Right atrium auricular region (tissue), 2 donors: ENCODE measurements at regions not wholly inside any gene's neighbourhood (a gene's known extent, or its start where the extent isn't known, plus 50 kb on each side); places are given as distances from the start of the nearest gene placed in this dataset.

ENCODE experiments used
- DNase-seq: peaks from one replicate; pipeline ENCODE4 v3.0.0-alpha.2; 2019; ENCODE audit warnings: low spot score
- H3K27ac ChIP-seq, 2 donors: fragments of 200-600 bp; sonication (generic); 1 replicate in 1 of 2; 2 replicates in 1 of 2; pipeline ENCODE4 v1.5.1; 2016 to 2019
- H3K27me3 ChIP-seq, 2 donors: fragments of 200-600 bp; sonication (generic); one replicate each; pipeline versions ENCODE4 v1.5.1 to v1.6.0; 2017 to 2019
- H3K36me3 ChIP-seq: fragments of 200-600 bp; sonication (generic); one replicate; pipeline ENCODE4 v1.5.1; 2016
- H3K4me1 ChIP-seq, 2 donors: fragments of 200-600 bp; sonication (generic); one replicate each; pipeline versions ENCODE4 v1.5.1 to v1.6.0; 2017 to 2019
- H3K4me3 ChIP-seq, 2 donors: fragments of 200-600 bp; sonication (generic); 1 replicate in 1 of 2; 2 replicates in 1 of 2; pipeline ENCODE4 v1.5.1; 2017 to 2019; ENCODE audit warnings: mild to moderate bottlenecking in 1 of 2, moderate library complexity in 1 of 2
- H3K9me3 ChIP-seq, 2 donors: fragments of 200-600 bp; sonication (generic); one replicate each; pipeline ENCODE4 v1.5.1; 2019
- CTCF ChIP-seq, 2 donors: fragments of 200-600 bp; sonication (generic); IDR thresholded peaks; one replicate each; pipeline ENCODE4 v1.5.1; 2019; ENCODE audit warnings: antibody characterized with exemption in 2 of 2

DNA sequence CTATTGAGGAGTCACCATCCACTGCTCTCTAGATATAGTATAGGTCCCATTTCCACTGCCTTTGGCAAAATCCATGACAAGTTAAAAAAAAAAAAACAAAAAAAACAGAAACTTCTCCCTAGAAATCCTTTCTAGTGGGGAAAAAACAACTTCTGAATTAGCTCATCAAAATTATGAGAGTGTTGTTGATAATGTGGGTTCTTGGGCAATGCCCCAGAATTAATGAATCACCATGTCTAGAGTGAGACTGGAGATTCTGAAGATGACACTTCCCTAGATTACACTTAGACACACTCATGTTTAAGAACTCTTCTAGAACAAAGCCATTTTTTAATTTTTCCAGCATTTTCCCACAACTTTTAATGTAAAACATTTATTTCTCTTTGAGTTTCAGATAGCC lies 728.0 kb upstream of the C9orf72 start:
- Histone ChIP-seq H3K4me3 (no peak overlapping the region), H3K9me3 (no peaks in the 10 kb centered on the region), H3K27me3 (no peaks in the 10 kb centered on the region), H3K36me3 (no peaks in the 10 kb centered on the region), H3K27ac (no peak overlapping the region), H3K4me1 (no peaks in the 10 kb centered on the region)
- no peak for DNase-seq
- TF ChIP-seq CTCF (IDR thresholded peaks at IDR 0.05) = no peak

DNA sequence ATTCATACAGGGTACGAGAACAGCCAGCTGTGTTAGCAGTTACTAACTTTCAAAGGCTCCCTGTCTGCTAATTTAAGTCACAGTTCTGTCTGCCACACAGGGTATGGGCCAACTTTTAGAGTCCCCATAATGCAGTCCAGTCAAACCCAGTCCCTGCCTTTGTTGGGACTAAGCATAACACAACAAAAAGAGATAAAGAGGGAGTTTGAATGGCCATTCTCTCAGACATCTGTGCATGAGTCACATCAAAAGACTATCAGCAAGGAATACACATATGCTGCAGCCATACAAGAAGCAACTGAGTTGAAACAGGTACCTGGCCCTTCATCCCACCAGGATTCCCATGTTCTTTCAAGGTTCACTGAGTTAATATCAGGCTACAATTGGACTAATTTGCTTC lies 744.5 kb upstream of the C9orf72 start:
- Histone ChIP-seq H3K27me3 (no peaks in the 10 kb centered on the region), H3K27ac (no peak overlapping the region), H3K4me1 (no peaks in the 10 kb centered on the region), H3K9me3 (no peaks in the 10 kb centered on the region), H3K36me3 (no peaks in the 10 kb centered on the region), H3K4me3 (no peak overlapping the region)
- no peak for DNase-seq
- TF ChIP-seq CTCF (IDR thresholded peaks at IDR 0.05) = no peak

DNA sequence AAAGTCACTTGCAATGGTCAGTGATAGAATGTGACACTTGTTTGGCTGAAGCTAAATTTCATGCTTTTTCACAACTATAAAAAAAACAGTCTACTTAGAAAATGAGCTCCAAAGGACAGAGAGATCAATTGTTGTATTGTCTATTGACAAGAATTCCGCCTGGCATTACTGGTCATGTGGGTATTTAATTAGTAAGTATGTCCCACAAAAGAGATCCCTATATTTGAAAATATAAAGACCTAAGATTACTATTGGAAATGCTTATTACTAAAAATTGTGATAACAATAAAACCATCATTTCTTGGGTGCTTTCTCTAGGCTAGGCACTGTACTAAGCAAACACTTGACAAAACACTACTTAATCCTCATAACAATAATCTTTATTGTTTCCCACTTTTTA lies 745.2 kb upstream of the C9orf72 start:
- H3K4me1 ChIP-seq = no peaks in the 10 kb centered on the region
- no peaks in the 10 kb centered on the region for H3K9me3 ChIP-seq
- no peaks in the 10 kb centered on the region for H3K36me3 ChIP-seq
- TF ChIP-seq CTCF (IDR thresholded peaks at IDR 0.05) = no peak
- H3K27ac ChIP-seq = no peak overlapping the region
- no peaks in the 10 kb centered on the region for H3K27me3 ChIP-seq
- H3K4me3 ChIP-seq = no peak overlapping the region
- no peak for DNase-seq

DNA sequence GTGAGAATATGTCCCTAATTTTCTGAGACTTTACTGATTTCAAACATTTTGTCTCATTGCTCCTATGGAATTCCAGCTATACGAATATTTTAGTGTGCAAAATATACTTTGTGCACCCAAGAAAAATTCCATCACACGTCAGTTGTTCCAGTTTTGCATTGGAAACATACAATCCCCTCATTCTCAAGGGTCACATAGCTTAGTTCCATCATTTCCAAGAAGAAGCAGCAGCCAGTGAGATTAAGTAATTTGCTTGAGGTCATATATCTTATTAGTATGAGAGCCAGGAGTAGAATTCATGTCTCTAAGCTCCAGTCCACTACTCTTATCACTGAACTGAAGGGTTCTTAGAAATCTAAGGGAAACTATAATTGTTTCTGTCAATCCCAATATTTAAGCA lies 746.7 kb upstream of the C9orf72 start:
- Histone ChIP-seq H3K27me3 (no peaks in the 10 kb centered on the region), H3K9me3 (no peaks in the 10 kb centered on the region), H3K27ac (no peak overlapping the region), H3K36me3 (no peaks in the 10 kb centered on the region), H3K4me1 (no peaks in the 10 kb centered on the region), H3K4me3 (no peak overlapping the region)
- DNase-seq = no peak
- TF ChIP-seq CTCF (IDR thresholded peaks at IDR 0.05) = no peak

DNA sequence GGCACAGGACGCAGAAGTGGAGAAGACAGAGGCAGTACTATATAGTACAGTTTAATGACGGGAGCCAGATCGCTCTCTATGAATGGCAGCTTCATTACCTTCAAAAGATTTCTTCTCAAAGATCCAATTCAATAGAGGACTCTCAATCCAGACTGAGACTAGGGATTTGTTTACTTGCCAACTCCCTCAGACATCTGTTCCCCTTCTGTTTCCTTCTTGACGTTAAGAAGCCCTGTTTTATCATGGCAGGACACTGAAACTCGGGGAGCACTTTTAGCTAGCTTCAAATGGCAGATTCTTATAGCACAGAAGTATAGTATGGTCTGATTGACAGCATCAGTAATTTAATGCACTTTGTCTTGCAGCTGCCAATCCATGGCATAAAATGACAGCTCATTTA lies 747.3 kb upstream of the C9orf72 start:
- Histone ChIP-seq H3K27me3 (no peaks in the 10 kb centered on the region), H3K9me3 (no peaks in the 10 kb centered on the region), H3K27ac (no peak overlapping the region), H3K36me3 (no peaks in the 10 kb centered on the region), H3K4me1 (no peaks in the 10 kb centered on the region), H3K4me3 (no peak overlapping the region)
- no peak for DNase-seq
- no peak for TF ChIP-seq CTCF (IDR thresholded peaks at IDR 0.05)

GRCh38 chr9:28329323-28329722 lies 756.0 kb upstream of the C9orf72 start:
- Histone ChIP-seq H3K36me3 (no peaks in the 10 kb centered on the region), H3K27ac (no peak overlapping the region), H3K4me1 (no peaks in the 10 kb centered on the region), H3K4me3 (no peak overlapping the region), H3K27me3 (no peaks in the 10 kb centered on the region), H3K9me3 (no peaks in the 10 kb centered on the region)
- no peak for TF ChIP-seq CTCF (IDR thresholded peaks at IDR 0.05)
- no peak for DNase-seq
